GM19438 (cell line): ENCODE measurements at regions not wholly inside any gene's neighbourhood (a gene's known extent, or its start where the extent isn't known, plus 50 kb on each side); places are given as distances from the start of the nearest gene placed in this dataset.

ENCODE experiments used
- ATAC-seq: cut with Tn5 transposase; IDR thresholded peaks from one replicate; pipeline ENCODE4 v1.9.1; 2021; ENCODE audit warnings: low read depth; ENCODE audit not compliant: unreplicated experiment

DNA sequence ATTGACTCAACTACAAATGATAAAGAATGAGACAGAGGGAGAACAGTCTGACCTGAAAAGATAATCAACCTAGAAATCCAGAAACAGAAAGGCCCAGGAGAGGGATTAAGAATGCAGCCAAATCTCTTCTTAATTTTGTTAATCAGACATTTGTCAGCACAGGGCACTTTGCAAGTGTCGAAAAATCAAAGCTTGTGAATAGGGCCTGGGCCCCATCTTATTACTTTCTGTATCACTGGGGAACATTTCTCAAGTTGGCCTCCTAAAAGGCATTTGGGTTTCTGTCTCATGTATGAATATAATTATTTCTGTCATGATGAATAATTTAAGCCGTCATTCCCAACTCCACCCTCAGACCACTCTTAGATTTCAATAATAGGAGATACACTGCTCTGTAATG lies 308.4 kb upstream of the PRKCQ start:
- no peak for ATAC-seq

DNA sequence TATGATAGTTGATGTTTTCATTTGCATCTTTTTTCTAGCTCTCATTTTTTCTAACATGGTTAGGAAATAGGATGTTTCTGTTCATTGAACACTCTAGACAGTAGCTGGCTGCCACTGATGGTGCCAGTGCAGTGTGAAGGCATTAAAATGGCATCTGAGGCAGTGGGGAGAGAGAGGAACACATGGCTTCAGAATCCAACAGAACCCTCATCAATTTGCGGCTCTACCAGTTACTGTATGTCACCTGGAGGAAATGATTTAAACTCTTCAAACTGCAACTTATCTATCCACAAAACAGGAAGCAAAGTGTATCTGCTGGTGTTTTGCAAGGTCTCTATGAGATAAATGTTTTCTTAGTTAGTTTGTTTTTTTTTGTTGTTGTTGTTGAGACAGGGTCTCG lies 305.2 kb upstream of the PRKCQ start:
- no peak for ATAC-seq

GRCh38 chr10:6881987-6882386 lies 301.9 kb upstream of the PRKCQ start:
- no peak for ATAC-seq

DNA sequence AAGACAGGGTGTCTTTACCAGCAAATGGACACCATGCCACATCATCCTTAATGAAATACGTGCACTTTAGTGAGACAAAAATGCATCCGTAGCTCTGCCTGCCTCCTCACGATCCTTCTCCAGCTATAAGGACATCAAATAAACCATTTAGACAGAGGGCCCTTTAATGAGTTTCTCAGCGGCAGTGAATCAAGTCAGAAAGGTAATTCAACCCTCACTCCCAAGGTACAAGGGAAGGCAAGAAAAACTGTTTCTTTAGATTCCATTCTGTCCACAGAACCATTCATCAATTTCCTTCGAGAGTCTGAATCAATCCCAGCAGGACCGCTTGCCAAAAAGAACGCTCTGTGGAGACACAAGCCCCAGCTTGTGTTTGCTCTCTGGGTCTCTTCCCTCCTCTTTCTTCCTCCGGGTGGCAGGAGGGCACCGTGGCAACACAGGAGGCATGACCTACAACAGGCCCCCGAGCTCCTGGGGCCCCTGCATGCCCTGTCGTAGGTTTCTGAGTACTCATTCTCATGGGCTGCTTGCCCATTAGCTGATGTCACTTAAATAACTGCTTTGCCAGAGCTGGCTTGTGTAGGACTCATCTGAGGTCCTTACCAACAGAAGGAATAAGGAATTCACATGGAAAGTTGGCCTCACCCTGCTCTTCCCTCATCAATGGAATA lies 297.8 kb upstream of the PRKCQ start:
- no peak for ATAC-seq

DNA sequence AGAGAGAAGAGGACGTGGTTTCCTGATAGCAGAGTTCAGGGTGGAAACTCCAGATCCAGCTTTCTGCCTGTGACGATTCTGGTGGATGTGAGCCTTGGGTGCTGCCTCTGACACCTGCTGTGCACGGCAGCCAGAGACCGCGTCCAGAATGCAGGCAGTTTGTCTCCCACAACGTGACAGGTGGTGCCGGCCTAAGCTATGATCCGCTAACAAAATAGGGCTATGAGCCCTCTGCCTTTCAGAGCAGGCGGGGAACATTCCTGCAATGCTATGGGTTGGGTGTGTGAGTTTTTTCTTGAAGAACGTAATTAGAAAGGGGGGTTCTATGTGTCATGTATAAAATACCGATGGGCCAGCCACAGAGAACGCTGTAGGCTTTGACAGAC lies 297.3 kb upstream of the PRKCQ start:
- ATAC-seq = no peak

- no peak for ATAC-seq
These were observed 295.3 kb upstream of the PRKCQ start for GRCh38 chr10:6875269-6875865.

DNA sequence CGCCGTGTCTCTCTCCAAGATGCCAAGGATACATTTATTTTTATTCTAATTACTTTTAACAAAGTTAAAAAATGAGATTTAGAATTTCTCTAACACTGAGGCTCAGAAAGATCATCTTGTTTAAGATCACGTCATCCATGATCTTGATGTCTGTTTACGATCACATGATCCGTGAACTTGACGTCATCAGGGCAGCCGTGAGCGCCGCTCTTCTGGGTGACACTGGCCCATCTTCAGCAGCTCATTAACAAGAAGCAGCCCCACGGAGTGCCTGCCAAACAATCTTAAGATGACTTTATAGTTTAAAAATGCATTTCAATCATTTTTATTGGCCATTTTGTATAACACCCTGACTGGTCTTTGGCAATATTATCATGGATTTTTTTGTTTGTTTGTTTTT lies 291.1 kb upstream of the PRKCQ start:
- no peak for ATAC-seq

- ATAC-seq = no peak
These were observed 288.1 kb upstream of the PRKCQ start for GRCh38 chr10:6868036-6868725.

DNA sequence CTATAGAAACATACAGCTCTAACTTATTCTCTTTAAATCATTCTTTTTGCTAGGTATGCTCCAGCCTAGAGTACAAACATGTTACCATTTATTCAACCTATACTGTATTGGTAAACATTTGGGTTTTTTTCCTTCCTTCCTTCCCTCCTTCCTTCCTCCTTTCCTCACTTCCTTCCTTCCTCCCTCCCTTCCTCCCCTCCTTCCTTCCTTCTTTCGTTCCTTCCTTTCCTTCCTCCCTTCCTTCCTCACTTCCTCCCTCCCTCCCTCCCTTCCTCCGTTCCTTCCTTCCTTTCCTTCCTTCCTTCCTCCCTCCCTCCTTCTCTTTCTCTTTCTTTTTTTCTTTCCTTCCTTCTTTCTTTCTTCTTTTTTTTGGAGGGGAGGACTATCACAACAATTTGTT lies 286.7 kb upstream of the PRKCQ start:
- ATAC-seq = no peak

DNA sequence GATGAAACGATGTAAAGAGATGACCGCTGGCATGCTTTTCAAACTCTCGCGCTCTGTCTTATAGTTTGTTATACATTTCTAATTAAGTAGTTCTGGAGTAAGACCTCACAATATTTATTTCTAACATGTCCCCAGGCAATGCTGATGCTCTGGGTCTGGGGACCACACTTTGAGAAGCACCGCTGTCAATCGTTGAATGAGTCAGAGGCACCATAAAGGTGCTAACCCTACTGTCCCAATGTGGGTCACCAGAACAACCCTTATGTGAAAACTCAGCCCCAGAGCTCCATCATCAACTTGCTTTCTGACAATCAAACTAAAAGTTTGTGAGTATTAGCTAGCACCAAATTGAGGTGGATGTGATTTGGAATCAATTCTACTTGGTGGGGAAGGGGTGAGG lies 284.1 kb upstream of the PRKCQ start:
- no peak for ATAC-seq

- ATAC-seq = no peak
These were observed 283.3 kb upstream of the PRKCQ start for GRCh38 chr10:6863381-6863780.

DNA sequence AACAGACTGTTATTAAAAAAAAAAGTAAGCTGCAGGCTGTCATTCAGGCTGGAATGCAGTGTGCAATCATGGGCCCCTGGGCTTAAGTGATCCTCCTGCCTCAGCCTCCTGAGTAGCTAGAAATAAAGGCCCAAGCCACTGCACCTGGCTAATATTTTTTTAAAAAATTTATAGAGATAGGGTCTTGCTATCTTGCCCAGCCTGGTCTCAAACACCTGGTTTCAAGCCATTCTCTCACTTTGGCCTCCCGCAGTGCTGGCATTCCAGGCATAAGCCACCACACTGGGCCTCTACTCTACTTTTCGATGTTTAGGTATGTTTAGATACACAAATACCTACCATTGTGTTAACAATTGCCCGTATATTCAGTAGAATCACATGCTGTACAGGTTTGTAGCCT lies 270.4 kb upstream of the PRKCQ start:
- ATAC-seq = no peak

DNA sequence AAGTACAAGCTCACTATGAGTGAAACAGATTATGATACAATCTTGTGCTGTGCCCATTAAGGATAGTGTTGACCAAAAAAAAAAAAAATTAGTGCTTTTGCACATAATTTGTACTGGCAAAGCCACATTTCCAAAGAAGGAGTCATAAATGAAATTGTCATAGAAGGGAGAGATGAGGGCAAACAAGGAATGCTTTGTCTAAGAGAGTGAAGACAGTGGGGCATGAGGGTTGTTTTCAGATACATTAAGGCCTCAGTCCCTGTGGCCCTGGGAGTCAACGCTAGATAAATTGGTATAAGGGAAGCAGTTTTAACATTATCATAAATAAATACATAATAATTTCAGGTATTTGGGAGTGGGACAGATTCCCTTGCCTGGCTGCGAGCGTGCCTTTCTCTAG lies 267.5 kb upstream of the PRKCQ start:
- ATAC-seq = no peak

- no peak for ATAC-seq
These were observed 264.0 kb upstream of the PRKCQ start for GRCh38 chr10:6843894-6844650.

GRCh38 chr10:6843481-6843881 lies 263.4 kb upstream of the PRKCQ start:
- ATAC-seq = no peak

GRCh38 chr10:6842722-6843121 lies 262.6 kb upstream of the PRKCQ start:
- ATAC-seq = no peak

DNA sequence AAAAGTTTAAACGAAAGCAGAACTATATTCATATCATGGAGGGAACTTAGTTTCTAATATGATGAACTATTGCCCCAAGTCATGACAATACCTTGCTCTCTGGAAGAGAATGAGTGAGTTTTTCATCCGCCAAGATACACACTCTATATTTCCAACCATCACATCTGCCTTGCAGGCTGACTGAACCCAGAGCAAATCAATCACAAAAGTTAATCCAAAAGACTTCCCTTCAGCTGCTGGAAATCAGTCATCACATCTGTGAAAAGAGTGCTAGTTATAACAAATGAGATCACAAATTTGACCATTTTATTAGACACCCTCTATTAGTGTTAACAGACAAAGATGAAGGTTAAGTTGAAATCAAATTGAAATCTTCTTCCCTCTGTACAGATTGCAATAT lies 261.7 kb upstream of the PRKCQ start:
- ATAC-seq = no peak

DNA sequence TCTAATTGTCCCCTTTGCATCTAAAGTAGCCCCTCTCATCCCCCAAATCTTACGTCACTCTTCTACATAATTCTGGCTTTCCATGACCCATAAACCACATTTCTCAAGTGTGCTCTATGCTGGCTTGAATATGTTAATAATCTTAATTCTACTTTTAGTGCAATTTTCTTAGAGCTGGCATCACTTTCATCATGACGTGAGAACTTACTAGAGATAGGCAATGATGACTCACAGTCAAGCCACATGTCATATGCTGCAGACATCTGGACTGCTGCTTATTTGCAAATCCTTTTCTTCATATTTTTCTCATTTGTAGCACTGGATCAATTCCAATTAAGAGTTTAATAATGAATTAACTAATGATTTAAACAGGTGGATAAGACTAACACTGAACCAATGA lies 260.7 kb upstream of the PRKCQ start:
- ATAC-seq = no peak

- no peak for ATAC-seq
These were observed 260.2 kb upstream of the PRKCQ start for GRCh38 chr10:6840201-6840691.

DNA sequence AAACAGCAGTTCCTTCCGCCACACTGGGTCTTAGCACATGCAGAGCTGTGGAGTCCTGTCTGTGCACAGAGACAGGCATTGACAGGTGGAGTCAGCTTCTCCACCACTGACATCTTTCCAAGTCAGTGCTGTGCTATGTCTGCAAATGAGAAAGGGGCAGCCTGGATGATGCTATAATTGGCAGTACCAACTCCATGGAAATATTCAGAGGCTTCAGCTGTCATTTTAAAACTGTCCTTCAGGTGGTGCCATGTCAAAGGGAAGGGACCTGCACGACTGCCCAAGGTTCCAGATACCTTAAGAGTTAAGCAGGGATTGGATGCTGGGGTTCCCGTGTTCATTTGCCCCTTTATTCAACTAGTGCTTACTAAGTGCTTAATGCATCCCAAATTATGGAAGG lies 258.0 kb upstream of the PRKCQ start:
- no peak for ATAC-seq

DNA sequence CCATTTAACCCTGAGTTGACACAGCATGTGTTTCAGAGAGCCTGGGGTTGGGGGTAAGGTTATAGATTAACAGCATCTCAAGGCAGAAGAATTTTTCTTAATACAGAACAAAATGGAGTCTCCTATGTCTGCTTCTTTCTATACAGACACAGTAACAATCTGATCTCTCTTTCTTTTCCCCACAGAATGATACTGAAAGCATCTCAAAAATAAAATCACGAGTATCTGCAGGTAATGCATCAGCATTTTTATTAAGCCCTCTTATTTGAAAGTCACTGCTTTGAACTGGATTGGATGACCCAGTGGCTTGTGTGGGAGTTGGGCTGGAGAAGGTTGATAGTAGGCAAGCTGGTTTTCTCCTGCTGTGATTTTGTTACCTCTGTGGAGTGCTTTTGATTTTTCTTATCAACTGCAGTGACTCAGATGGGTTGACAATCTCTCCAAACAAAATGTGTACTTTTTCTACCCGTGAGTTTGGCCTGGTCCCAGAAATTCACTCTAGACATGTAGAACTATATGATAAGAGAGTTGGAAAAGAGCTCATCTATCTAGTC lies 253.5 kb upstream of the PRKCQ start:
- ATAC-seq = no peak
